Panc1 (cell line): ENCODE measurements at regions not wholly inside any gene's neighbourhood (a gene's known extent, or its start where the extent isn't known, plus 50 kb on each side); places are given as distances from the start of the nearest gene placed in this dataset.

Experiments
- ATAC-seq: fragments of 200-7000 bp; cut with Tn5 transposase; 2 replicates; pipeline ENCODE4 v1.9.1; 2020; ENCODE audit warnings: mild to moderate bottlenecking, moderate library complexity
- BruUV-seq: library from RNA; stranded (reverse); fragments of 400-500 nt; replicated peaks from 2 replicates; lab custom pipeline; 2021; lab: Mats Ljungman, UMichigan
- CTCF ChIA-PET: fragments of 300-600 bp; sonication (Branson Sonifier 250); formaldehyde crosslinking; loops from one replicate; lab custom pipeline; 2022; ENCODE audit warnings: antibody characterized with exemption; lab: Charles Lee
- POLR2A ChIA-PET: fragments of 300-600 bp; sonication (Branson Sonifier 250); formaldehyde crosslinking; loops from one replicate; lab custom pipeline; 2022; ENCODE audit warnings: antibody characterized with exemption; lab: Charles Lee
- DNase-seq: peaks from one replicate; pipeline ENCODE4 v3.0.0-alpha.2; 2010; ENCODE audit warnings: low read depth, low spot score
- H3K27ac ChIP-seq: 2 replicates; pipeline ENCODE4 v1.5.1; 2011; ENCODE audit warnings: mild to moderate bottlenecking, low read length, inconsistent platforms
- H3K27me3 ChIP-seq: fragments of 200-500 bp; sonication (Bioruptor generic); 2 replicates; pipeline ENCODE4 v1.6.0; 2014; ENCODE audit warnings: low read length, inconsistent platforms; ENCODE audit not compliant: control insufficient read depth, insufficient read depth
- H3K36me3 ChIP-seq: fragments of 200-500 bp; sonication (Bioruptor generic); 2 replicates; pipeline ENCODE4 v1.5.1; 2014; ENCODE audit warnings: inconsistent platforms, mild to moderate bottlenecking, low read length, moderate library complexity; ENCODE audit not compliant: control insufficient read depth, insufficient read depth
- H3K4me1 ChIP-seq: 2 replicates; pipeline ENCODE4 v1.5.1; 2011; ENCODE audit warnings: inconsistent platforms, mild to moderate bottlenecking, low read length, moderate library complexity; ENCODE audit not compliant: control insufficient read depth, insufficient read depth
- H3K4me3 ChIP-seq, 2 experiments: 2 replicates each; pipeline ENCODE4 v1.5.1; 2011 to 2012; ENCODE audit warnings: low read depth in 2 of 2, low read length in 2 of 2, mild to moderate bottlenecking in 2 of 2, inconsistent platforms in 1 of 2, moderate library complexity in 1 of 2
- H3K9me3 ChIP-seq: fragments of 200-500 bp; sonication (Bioruptor generic); 2 replicates; pipeline ENCODE4 v1.5.1; 2014; ENCODE audit warnings: low read depth, mild to moderate bottlenecking, inconsistent platforms, low read length, moderate library complexity; ENCODE audit not compliant: control insufficient read depth, insufficient read depth
- CTCF ChIP-seq: fragments of 450-650 bp; IDR thresholded peaks from 2 replicates; pipeline ENCODE4 v1.5.1; 2017; ENCODE audit warnings: mild to moderate bottlenecking
- POLR2AphosphoS5 ChIP-seq: IDR thresholded peaks from 2 replicates; pipeline ENCODE4 v1.6.1; 2012; ENCODE audit warnings: mild to moderate bottlenecking, low read depth, low read length, moderate library complexity
- REST ChIP-seq, 2 experiments: IDR thresholded peaks; 2 replicates each; pipeline ENCODE4 v1.6.1; 2011 to 2012; ENCODE audit warnings: low read depth in 2 of 2, control low read depth in 1 of 2, low read length in 1 of 2, mild to moderate bottlenecking in 1 of 2, moderate library complexity in 1 of 2; ENCODE audit not compliant: insufficient read depth in 1 of 2
- SIN3A ChIP-seq: IDR thresholded peaks from 2 replicates; pipeline ENCODE4 v1.6.1; 2012; ENCODE audit warnings: low read depth, mild to moderate bottlenecking, low read length, moderate library complexity, borderline replicate concordance; ENCODE audit not compliant: insufficient read depth
- TCF7L2 ChIP-seq: IDR thresholded peaks from 2 replicates; pipeline ENCODE4 v1.6.1; 2011; ENCODE audit warnings: mild to moderate bottlenecking, low read depth, low read length, inconsistent platforms
- in situ Hi-C: cut with HindIII; loops from 2 replicates; pipeline ENCODE4 v1.10.0; 2016; ENCODE audit warnings: low sequenced_read_pairs, low pct_unique_long_range_greater_than_20kb
- intact Hi-C: fragments of 100-400 bp; cut with micrococcal nuclease; formaldehyde crosslinking; loops from one replicate; pipeline ENCODE4 v1.10.0; 2022; ENCODE audit not compliant: unreplicated experiment

- TF ChIP-seq CTCF (no peak), SIN3A (no peak), REST (IDR thresholded peaks at IDR 0.05; ENCODE audit: insufficient read depth in 1 of 2, low read depth in 2 of 2, low read length in 1 of 2) (no peak), TCF7L2 (no peak), POLR2AphosphoS5 (no peak)
- Histone ChIP-seq H3K9me3 (no peaks in the 10 kb centered on the region), H3K27ac (peak overlapping the region; percentile 69), H3K4me1 (peaks cover 5% of the 10 kb centered on the region; the same call in 1 of the 2 replicates), H3K36me3 (no peaks in the 10 kb centered on the region), H3K4me3 (peak overlapping the region in 1 of 2 experiments; percentile 18; a peak in 2 of 4 replicates), H3K27me3 (no peaks in the 10 kb centered on the region)
- ChIA-PET POLR2A (no interaction called here), CTCF (interaction anchor here (0.5 kb wide), 1 partner anchor 13 kb away, joined by 3 read pairs; no protein-coding TSS in a partner anchor)
- BruUV-seq = no TSS peak
- in situ Hi-C loops = no loop called here
- intact Hi-C loops = no loop called here
- 0 out of 2 replicates have a peak, but pooled peaks have one; percentile 51 for ATAC-seq
- DNase-seq = no peak
Observed at GRCh38 chr13:50309882-50310594, 294.8 kb downstream of the KCNRG start.

- CTCF ChIA-PET = interaction anchor here (0.5 kb wide), 1 partner anchor 314 kb away, joined by 3 read pairs; the partner anchor contains the start of gene TRIM13
- TF ChIP-seq POLR2AphosphoS5 (no peak), CTCF (no peak), SIN3A (no peak), TCF7L2 (no peak), REST (IDR thresholded peaks at IDR 0.05; ENCODE audit: insufficient read depth in 1 of 2, low read depth in 2 of 2, low read length in 1 of 2) (no peak)
- ATAC-seq (no peak), DNase-seq (no peak)
- no peaks in the 10 kb centered on the region for H3K36me3 ChIP-seq
- no peak overlapping the region for H3K4me3 ChIP-seq
- H3K4me1 ChIP-seq = peaks cover 5% of the 10 kb centered on the region; the same call in 1 of the 2 replicates
- in situ Hi-C loops = no loop called here
- POLR2A ChIA-PET = no interaction called here
- no peaks in the 10 kb centered on the region for H3K27me3 ChIP-seq
- BruUV-seq = no TSS peak
- intact Hi-C loops = no loop called here
- no peaks in the 10 kb centered on the region for H3K9me3 ChIP-seq
- H3K27ac ChIP-seq = peak overlapping the region; percentile 69; the same call in 1 of the 2 replicates
Observed at GRCh38 chr13:50310734-50311133, 295.5 kb downstream of the KCNRG start.
